DND-41 (cell line): ENCODE measurements at regions not wholly inside any gene's neighbourhood (a gene's known extent, or its start where the extent isn't known, plus 50 kb on each side); places are given as distances from the start of the nearest gene placed in this dataset.

Source experiments
- EZH2 ChIP-seq: IDR thresholded peaks from 3 replicates; pipeline ENCODE4 v1.6.1; 2012; ENCODE audit warnings: borderline replicate concordance, low read depth, mild to moderate bottlenecking, moderate library complexity, low read length, inconsistent platforms; ENCODE audit not compliant: severe bottlenecking
- TF ChIP-seq, protein P1 (sequence below): IDR thresholded peaks from 2 replicates; pipeline ENCODE4 v1.5.1; 2012; ENCODE audit warnings: borderline replicate concordance, low read length, moderate library complexity, mild to moderate bottlenecking; ENCODE audit not compliant: poor library complexity, severe bottlenecking; ENCODE audit errors: extremely low read depth

- TF ChIP-seq, protein P1, sequence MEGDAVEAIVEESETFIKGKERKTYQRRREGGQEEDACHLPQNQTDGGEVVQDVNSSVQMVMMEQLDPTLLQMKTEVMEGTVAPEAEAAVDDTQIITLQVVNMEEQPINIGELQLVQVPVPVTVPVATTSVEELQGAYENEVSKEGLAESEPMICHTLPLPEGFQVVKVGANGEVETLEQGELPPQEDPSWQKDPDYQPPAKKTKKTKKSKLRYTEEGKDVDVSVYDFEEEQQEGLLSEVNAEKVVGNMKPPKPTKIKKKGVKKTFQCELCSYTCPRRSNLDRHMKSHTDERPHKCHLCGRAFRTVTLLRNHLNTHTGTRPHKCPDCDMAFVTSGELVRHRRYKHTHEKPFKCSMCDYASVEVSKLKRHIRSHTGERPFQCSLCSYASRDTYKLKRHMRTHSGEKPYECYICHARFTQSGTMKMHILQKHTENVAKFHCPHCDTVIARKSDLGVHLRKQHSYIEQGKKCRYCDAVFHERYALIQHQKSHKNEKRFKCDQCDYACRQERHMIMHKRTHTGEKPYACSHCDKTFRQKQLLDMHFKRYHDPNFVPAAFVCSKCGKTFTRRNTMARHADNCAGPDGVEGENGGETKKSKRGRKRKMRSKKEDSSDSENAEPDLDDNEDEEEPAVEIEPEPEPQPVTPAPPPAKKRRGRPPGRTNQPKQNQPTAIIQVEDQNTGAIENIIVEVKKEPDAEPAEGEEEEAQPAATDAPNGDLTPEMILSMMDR, result no peak
- no peak for TF ChIP-seq EZH2
Measured at GRCh38 chr7:18408868-18409267, 86.7 kb upstream of the HDAC9 start.
